Epidermal melanocyte (primary cell): ENCODE measurements at regions not wholly inside any gene's neighbourhood (a gene's known extent, or its start where the extent isn't known, plus 50 kb on each side); places are given as distances from the start of the nearest gene placed in this dataset.

Source experiments
- DNase-seq: peaks from one replicate; pipeline ENCODE4 v3.0.0; 2011; ENCODE audit warnings: low spot score; ENCODE audit not compliant: insufficient read length

DNA sequence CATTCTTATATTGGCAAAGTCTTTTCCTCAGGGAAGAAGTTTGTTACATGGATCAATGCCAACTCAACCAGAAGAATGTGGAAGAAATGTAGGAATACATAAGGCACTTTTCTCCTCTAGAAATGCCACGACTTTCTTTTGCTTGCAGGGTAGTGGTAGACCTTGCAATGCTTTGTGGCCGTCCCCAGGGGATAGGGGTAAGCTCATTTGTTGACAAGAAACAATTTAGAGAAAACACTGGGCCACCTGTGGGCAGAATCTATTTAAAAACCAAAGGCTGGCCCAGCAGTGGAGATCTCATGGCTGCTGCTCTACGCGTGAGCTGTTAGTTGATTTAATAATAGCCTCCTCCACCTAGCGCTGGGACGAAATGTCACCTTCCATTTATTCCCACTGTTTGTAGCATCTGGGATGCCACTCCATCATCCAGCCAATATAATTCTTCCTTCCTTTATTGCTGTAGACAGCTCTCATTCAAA, 64.6 kb upstream of the PFN2 start:
- DNase-seq, result no peak

DNA sequence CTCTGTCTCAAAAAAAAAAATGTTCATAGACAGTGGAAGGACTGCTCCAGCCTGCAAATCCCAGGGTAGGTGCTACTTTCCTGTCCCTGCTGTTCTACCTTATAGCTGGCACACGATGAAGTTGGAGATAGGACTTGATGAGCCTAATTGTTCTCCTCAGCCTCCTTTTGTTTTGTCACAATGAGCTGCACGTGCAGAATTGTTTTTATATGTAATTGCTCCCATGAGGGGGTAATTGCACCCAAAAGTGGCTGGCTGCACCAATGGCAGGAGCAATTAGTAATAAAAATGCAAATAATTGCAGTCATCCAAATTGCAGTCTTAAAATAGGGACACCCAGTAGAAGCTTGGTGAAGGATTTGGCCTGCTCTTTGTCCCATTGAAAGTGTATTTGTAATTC, 63.0 kb upstream of the PFN2 start:
- no peak for DNase-seq

- no peak for DNase-seq
Observed at GRCh38 chr3:150030841-150031240, 60.1 kb upstream of the PFN2 start.

- no peak for DNase-seq
Observed at GRCh38 chr3:150023239-150023636, 52.5 kb upstream of the PFN2 start.

- no peak for DNase-seq
Observed at GRCh38 chr3:150022381-150023238, 51.9 kb upstream of the PFN2 start.

GRCh38 chr3:150020527-150020926, 49.8 kb upstream of the PFN2 start:
- DNase-seq, result no peak
